ENCODE measurements at regions not wholly inside any gene's neighbourhood (a gene's known extent, or its start where the extent isn't known, plus 50 kb on each side); places are given as distances from the start of the nearest gene placed in this dataset.
"Not testable (repeated sequence)": the region's sequence is repeated elsewhere in the genome, so short reads cannot be mapped to it uniquely, and the experiment has no call there.

DNA sequence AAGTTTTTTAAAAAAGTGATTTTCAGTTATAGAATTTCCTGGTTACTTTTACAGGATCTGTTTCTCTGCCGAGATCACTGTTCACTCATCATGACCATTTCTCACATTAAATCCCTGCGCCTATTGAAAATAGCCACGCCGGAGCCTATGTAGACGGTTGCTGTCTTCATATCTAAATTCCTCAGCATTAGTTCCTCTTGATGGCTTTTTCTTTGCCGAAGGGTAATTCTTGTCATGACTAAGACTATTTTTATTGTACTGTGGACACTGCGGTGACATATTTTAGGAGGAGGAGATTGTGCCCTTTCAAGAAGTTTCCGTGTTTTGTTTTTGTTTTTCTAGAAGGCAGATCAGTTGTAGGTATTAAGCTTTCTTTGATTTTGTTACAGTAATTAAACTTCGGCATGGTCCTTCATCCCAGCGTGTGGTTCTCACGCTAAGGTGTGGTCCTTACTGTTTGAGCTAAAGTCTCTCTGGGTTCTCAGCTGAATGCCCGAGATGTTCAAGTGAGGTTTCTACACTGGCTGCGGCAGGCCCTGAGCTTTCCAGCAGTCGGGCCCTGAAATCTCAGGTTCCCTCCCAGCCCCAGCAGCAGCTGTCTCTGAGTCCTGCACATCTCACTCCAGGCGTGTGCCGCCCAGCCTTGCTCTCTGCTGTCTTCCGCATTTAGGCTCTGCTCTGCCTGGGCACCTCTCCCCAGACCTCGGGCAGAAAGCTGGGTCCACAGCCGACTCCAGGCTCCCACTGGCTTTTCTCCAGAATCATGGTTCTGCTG is 1110.5 kb downstream of the TBC1D22A start:
- DNase-seq (ENCODE audit: low spot score) = no peak

DNA sequence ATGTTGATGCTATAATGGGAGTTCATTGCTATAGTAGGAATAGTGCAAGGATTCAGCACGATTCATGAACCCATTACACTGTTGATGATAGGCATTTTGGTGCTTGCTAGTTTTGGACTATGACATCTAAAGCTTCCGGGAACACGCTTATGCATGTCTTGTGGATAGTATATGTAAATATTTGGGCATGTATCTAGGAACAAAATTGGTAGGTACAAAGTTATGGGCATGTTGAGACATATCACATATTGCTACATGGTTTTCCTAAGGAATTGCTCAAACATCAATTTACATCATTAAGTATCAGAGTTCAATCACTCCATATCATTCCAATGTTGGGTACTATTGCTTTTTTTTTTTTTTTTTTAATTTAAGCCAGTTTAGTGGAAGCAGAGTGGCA is 1103.2 kb downstream of the TBC1D22A start:
- no peak for DNase-seq (ENCODE audit: low spot score)

GRCh38 chr22:47862394-47862793 is 1099.9 kb downstream of the TBC1D22A start:
- DNase-seq (ENCODE audit: low spot score) = no peak

DNA sequence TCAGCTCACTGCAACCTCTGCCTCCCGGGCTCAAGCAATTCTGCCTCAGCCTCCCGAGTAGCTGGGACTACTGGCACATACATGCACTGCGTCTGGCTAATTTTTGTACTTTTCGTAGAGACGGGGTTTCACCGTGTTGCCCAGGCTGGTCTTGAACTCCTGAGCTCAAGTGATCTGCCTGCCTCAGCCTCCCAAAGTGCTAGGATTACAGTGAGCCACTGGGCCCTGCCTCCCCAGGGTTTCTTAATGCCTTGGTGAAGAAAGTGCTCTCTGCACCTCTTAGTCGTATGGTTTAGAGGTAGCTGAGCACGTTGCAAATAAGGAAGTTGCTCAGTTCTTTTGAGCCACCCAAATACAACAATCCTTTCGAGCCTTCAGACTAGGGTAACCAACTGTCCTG is 1098.5 kb downstream of the TBC1D22A start:
- DNase-seq (ENCODE audit: low spot score) = not testable (repeated sequence)

- no peak for DNase-seq (ENCODE audit: low spot score)
These were observed 1097.6 kb downstream of the TBC1D22A start for GRCh38 chr22:47859881-47860525.

- no peak for DNase-seq (ENCODE audit: low spot score)
These were observed 1096.4 kb downstream of the TBC1D22A start for GRCh38 chr22:47858773-47859306.

- DNase-seq (ENCODE audit: low spot score) = no peak
These were observed 1092.2 kb downstream of the TBC1D22A start for GRCh38 chr22:47854680-47855079.

DNA sequence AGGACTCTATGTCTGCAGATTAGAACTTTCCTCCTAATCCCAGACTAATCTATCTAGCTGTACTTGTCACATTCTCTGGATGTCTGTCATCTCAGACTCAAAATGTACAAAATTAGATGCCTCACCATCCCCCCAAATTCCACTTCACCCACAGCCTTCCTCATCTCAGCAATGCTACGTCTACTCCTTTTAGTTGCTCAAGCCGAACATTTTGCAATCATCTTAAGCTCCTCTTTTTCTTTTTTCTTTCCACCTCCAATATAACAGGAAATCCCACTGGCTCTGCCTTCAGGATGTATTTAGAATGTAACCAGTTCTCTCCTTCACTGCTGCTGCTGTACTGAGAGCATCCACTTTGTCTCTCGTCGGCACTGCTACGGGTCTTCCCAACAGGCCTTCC is 1091.8 kb downstream of the TBC1D22A start:
- DNase-seq (ENCODE audit: low spot score) = no peak

DNA sequence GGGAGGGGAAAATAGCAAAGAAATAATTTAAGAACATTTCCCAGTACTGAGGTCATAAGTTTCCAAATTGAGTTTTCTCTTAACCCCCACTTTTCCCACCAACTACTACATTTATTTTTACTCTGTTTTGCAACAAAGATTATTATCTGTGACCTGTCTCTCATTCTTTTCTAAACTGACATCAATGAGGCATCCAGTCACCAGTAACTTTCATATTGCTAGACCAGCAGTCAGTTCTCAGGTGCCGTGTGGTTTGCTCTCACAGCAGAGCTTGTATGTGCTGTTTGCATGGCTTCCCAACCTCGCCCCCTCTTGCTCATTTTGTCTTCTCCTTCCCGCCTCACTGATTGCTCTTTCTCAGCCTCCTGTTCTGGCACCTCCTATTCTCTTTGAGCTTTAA is 1091.3 kb downstream of the TBC1D22A start:
- DNase-seq (ENCODE audit: low spot score) = no peak

- DNase-seq (ENCODE audit: low spot score) = no peak
These were observed 1089.1 kb downstream of the TBC1D22A start for GRCh38 chr22:47851586-47851985.

DNA sequence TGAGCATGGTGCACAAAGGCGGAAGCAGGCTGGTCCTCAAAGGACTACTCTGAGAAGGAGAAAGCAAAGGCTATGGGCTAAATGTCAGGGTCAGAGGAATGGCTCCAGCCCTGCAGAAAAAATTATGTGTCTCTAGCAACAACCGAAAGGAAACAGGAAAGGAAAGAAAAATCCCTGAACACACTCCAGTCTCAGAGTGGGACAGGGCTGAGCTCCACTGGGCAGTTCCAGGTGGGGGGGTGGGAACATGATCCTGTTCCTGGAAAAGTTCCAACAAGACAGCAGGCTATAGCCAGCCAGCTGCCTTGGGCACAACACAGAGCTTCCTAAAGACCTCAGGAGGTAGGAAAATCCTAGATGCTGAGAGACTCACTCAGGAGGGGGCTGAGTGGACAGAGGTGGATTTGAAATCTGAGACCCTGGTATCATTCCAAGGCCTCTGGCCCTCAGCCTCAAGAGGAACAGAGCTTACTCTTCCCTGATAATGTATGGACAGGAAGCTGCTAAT is 1088.2 kb downstream of the TBC1D22A start:
- no peak for DNase-seq (ENCODE audit: low spot score)

GRCh38 chr22:47849576-47849975 is 1087.1 kb downstream of the TBC1D22A start:
- no peak for DNase-seq (ENCODE audit: low spot score)

GRCh38 chr22:47848184-47848920 is 1085.9 kb downstream of the TBC1D22A start:
- no peak for DNase-seq (ENCODE audit: low spot score)

DNA sequence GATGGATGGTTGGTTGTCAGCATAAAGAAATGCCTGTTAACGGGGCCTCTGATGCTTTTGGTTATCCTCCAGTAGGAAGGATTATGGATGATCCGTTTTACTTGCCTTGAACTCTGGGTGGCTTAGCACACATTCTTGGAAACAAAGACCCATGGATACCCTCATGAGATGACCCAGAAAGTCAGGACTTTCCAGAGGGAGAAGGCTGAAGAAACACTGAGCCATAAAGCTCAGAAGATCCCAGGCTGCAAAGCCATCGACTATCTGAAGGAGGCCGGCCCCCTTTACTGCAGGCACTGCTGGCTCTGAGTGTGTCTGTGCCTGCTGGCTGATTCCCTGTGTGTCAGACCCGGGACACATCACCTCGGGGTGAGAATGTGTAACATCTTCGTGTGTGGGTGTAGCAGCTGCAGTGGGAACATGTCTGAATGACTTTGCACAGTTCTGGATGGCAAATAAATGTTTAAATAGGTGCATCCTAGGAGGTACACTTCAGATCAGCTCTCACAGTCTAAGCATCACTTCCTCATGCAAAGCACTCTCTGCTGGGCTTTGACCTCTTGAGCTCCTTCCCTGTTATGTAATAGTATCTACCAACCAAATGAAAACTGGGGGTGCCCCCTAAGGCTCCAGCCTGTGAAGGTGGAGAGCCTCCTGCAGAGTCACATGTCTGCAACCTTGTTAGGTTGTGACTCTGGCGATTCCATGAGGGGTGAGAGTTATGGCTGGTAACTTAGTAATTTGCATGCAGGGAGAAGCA is 1084.9 kb downstream of the TBC1D22A start:
- no peak for DNase-seq (ENCODE audit: low spot score)

DNA sequence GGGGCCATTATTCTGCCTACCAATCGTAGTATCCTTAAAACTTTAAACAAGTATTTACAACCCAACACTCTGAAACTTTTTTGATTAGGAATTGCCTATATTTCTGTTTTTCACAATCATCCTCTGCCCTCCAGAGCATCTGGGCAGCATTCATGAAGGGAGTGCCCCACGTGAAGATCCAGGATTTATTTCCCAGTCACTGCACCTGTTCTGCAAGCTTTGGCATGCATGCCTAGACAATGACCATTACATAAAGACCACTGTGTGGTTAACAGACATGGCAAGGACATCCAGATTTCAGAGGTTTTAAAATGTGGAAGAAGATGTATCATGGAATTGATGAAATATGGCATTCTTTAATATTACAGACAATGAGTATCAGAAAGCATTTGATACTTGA is 1083.8 kb downstream of the TBC1D22A start:
- DNase-seq (ENCODE audit: low spot score) = no peak

- no peak for DNase-seq (ENCODE audit: low spot score)
These were observed 1079.7 kb downstream of the TBC1D22A start for GRCh38 chr22:47842119-47842518.

DNA sequence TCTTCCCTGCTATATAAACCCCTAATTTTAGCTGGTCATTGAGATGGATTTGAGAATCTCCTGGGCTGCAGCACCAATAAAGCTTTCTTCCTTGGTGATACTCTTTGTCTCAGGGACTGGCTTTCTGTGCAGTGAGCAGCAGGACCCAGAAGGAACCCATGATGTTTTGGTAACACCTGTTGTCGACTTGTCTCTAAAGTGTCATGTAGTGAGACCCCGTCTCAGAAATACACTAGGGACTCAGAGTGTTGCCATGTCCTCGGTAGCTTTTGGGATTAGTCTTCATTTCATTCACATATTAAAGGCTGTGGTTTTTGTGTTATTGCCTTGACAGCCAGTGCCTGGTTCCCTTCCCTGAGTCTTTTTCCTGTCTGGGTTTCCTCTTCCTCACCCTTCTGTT is 1078.7 kb downstream of the TBC1D22A start:
- DNase-seq (ENCODE audit: low spot score) = no peak

DNA sequence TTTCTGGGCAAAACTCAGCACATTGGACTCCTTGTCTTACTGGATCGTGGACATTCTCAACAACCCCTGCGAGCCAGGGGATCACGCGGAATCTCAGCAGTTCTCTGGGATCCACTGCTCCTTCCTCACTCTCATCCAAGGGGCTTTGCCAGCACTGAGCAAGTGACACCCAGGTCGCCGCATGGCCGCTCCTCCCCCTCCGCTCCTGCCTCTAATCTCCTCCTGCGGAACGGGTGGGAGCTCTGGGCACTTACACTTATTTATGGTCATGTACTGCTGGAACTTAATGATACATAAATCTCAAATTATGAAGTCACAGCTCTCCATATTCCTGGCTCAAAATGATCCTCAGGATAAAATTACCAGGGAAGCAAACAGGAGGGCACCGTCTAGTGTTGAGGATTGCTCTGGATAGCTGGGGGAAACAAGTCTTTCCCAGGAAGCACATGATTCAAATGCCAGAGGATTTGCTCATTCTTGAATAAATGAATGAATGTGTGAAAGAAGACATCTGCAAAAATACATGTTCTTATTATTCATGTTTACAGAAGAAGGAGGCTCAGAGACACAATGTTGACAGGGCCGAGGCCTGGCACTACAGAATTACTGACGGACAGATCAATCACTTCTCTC is 1077.3 kb downstream of the TBC1D22A start:
- DNase-seq (ENCODE audit: low spot score) = no peak

GRCh38 chr22:47837703-47838102 is 1075.3 kb downstream of the TBC1D22A start:
- DNase-seq (ENCODE audit: low spot score) = no peak

DNA sequence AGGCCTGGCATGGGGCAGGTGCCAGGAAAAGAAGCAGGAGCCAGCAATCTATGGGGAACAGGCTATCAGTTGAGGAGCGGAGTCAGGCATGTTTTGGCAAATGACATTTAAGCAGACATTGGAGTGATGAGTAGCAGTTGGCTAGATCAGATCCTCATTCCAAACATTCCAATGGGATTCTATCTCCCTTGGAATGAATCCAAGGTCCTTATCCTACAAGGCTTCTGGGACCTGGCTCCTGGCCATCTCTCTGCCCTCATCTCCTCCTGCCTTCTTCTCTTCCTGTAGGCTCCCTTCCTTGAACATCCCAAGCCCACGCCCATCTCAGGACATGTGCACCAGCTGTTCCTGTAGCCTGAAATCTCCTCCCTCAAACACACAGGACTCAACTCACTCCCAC is 1074.5 kb downstream of the TBC1D22A start:
- DNase-seq (ENCODE audit: low spot score) = no peak

DNA sequence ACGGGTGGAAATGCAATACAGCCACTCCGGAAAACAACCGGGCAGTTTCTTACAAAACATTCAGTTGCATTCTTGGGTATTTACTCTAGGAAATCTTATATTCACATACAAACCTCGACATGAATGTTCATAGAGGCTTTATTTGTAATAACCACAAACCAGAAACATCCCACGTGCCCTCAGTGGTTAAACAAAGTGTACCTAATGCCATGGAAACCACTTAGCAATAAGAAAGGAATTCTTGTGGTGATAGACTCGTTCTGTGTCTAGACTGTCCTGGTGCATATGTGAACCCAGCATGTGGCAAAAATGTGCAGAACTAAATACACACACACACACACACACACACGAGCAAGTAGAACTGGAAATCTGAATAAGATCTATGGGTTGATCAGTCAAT is 1073.3 kb downstream of the TBC1D22A start:
- no peak for DNase-seq (ENCODE audit: low spot score)
